ENCODE measurements at regions not wholly inside any gene's neighbourhood (a gene's known extent, or its start where the extent isn't known, plus 50 kb on each side); places are given as distances from the start of the nearest gene placed in this dataset.

DNA sequence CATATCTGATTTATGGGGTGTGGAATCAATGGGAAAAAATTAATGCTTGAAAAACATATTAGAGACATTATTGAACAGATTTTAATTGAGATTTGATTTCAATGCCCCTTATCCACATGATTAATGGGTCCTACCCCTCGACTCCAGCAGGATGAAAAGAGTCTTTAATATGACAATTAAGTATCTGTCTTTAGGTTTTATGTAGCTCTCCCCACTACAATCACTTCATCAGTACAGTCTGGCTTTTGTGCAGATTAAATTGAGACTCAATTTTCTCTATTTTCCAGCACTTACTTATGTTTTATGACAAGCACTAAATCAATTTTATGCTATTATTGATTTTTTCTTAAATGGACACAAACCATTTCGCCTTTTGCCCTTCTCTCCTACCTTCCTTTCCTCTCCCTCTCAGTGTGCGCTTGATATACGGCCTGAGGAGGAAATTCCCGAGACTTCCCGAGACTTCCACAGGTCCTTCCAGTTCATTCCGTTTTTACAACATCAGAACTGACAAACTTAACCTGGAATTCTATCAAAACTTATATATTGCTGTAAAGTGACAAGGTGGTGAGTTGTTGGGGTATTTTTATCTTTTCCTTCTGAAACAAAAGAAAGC lies 555.1 kb upstream of the SALL3 start:
- 52 to 55% methylated on average over 7 of the region's 7 CpGs for WGBS, 2 donors
- TF ChIP-seq, protein P1, sequence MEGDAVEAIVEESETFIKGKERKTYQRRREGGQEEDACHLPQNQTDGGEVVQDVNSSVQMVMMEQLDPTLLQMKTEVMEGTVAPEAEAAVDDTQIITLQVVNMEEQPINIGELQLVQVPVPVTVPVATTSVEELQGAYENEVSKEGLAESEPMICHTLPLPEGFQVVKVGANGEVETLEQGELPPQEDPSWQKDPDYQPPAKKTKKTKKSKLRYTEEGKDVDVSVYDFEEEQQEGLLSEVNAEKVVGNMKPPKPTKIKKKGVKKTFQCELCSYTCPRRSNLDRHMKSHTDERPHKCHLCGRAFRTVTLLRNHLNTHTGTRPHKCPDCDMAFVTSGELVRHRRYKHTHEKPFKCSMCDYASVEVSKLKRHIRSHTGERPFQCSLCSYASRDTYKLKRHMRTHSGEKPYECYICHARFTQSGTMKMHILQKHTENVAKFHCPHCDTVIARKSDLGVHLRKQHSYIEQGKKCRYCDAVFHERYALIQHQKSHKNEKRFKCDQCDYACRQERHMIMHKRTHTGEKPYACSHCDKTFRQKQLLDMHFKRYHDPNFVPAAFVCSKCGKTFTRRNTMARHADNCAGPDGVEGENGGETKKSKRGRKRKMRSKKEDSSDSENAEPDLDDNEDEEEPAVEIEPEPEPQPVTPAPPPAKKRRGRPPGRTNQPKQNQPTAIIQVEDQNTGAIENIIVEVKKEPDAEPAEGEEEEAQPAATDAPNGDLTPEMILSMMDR (IDR thresholded peaks at IDR 0.05) = no peak
- TF ChIP-seq POLR2A (IDR thresholded peaks at IDR 0.05) = no peak
- no peak for DNase-seq (ENCODE audit: low spot score in 2 of 2)
- no peak overlapping the region for H3K4me3 ChIP-seq (ENCODE audit: low read depth, poor library complexity, severe bottlenecking)
- intact Hi-C loops (cut with DNase I; ENCODE audit: low total_unique reads) = loop anchor here (5.0 kb wide), 1 partner anchor 303 kb away; no protein-coding TSS in a partner anchor

DNA sequence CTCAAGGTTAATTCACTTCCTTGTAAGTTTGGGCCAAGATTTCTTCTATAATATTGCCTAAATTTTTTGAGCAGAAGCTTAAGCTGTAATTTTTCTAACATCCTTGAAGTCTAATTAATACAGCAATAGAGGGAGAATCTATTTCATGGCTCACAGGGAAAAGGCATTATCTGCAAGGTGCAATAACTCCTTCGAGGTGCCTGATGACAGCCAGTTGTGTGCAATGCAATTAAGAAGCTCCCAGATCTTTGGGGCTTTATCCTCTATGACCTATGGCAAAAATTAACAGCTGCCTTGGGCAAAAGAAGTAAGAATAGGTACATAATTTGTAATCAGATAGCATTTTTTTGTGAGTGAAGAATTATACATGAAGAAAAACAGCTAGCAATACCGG lies 554.6 kb upstream of the SALL3 start:
- 49 to 62% methylated on average over 2 of the region's 2 CpGs for WGBS, 2 donors
- no peak for TF ChIP-seq POLR2A (IDR thresholded peaks at IDR 0.05)
- TF ChIP-seq, protein P1 (IDR thresholded peaks at IDR 0.05) = no peak
- intact Hi-C loops (cut with DNase I; ENCODE audit: low total_unique reads) = loop anchor here (5.0 kb wide), 1 partner anchor 302 kb away; no protein-coding TSS in a partner anchor
- no peak overlapping the region for H3K4me3 ChIP-seq (ENCODE audit: low read depth, poor library complexity, severe bottlenecking)
- no peak for DNase-seq (ENCODE audit: low spot score in 2 of 2)

DNA sequence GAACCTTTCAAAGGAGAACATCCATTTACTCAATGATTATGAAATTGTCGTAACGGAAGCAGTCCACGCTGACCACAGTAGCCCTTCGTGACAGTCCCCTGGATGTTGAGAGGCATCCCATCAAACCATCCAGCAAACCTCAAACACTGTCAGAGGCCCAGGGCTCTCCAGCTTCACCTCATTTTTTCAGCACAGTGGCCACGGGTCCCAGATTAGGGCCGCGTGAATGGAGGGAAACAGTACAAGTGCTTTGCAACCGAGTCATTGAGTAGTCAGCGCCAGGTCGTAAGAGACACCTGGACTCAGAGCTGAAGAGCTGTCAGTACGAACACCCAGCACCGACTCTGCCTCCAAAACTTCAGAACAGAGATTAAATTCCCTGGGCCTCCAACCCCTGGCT lies 552.5 kb upstream of the SALL3 start:
- no peak overlapping the region for H3K4me3 ChIP-seq (ENCODE audit: low read depth, poor library complexity, severe bottlenecking)
- WGBS, 2 donors = 93 to 95% methylated on average over 12 of the region's 12 CpGs
- TF ChIP-seq, protein P1 (IDR thresholded peaks at IDR 0.05) = no peak
- no peak for TF ChIP-seq POLR2A (IDR thresholded peaks at IDR 0.05)
- intact Hi-C loops (cut with DNase I; ENCODE audit: low total_unique reads) = loop anchor here (5.0 kb wide), 1 partner anchor 300 kb away; no protein-coding TSS in a partner anchor
- DNase-seq (ENCODE audit: low spot score in 2 of 2) = no peak

DNA sequence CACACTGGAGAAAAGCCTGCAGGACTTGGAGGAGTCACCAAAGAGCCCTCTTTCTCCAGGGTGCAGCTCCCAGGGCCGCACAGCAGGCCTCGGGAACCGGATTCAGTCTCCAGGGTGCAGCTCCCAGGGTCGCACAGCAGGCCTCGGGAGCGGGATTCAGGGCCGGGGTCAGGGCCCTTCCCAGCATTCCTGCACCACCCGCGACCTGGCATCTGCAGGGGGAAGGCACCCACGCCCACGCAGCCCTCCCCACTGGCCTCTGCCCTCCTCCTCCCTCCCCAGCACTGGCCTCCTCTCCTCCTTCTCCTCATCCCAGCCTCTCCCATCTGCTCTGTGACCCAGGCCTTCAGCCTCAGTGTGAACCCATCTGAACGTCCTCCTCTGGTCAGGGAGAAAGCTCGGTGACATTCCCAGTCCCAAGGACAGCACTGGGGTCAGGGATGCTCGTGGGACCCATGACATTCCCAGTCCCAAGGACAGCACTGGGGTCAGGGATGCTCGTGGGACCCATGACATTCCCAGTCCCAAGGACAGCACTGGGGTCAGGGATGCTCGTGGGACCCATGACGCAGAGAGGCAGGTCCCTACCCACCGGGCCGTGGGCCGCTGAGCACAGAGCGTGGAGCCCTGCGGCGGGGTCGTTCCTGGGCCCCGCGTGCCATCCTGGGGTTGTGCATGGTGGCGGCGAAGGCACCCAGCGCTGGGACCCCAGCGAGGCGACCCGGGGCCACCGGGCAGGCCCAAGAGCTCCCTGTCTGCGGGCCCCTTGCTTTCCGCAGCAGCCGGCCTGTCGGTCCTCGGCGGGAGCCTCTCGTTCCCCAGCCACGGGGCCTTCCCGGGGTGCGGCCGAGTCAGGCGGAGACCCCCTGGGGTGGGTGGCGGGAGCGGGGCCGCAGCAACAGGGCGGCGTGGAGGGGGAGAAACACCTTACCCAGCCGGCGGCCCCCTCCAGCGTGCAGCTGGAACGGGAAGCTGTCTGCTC lies 550.2 kb upstream of the SALL3 start:
- WGBS, 2 donors = 87 to 98% methylated on average over 29 to 45 of the region's 54 CpGs
- TF ChIP-seq, protein P1 (IDR thresholded peaks at IDR 0.05) = no peak
- TF ChIP-seq POLR2A (IDR thresholded peaks at IDR 0.05) = no peak

DNA sequence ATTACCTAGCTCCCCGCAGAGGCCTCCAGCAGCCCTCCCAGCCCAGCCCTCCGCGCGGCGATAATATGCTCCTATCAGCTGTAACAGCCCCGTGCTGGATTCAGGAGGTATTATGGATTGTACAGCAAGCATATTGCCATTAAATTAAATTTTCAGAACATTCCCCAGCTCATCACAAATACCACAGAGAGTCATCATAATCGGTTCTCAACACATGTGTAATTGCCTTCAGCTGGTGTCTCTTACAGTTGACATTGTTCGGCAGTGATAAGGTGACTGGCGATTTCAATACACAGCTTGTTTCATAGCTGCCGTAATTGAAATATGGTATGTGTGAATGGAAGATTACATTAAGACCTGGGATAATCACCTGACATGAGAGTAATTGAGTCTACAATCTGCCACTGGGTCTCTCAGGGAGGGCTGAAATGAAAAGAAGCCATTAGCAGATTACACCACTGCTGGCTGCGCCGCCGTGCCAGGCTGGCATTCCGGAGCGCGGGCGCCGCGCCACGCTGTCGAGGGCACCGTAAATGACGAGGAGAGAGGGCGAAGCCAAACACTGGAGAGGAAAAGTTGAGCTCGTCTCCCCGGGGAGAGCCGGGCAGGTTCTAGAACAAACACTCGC lies 549.4 kb upstream of the SALL3 start:
- H3K4me3 ChIP-seq (ENCODE audit: low read depth, poor library complexity, severe bottlenecking) = no peak overlapping the region
- intact Hi-C loops (cut with DNase I; ENCODE audit: low total_unique reads) = no loop called here
- TF ChIP-seq, protein P1 (IDR thresholded peaks at IDR 0.05) = no peak
- no peak for TF ChIP-seq POLR2A (IDR thresholded peaks at IDR 0.05)
- WGBS, 2 donors = 88 to 92% methylated on average over 28 of the region's 28 CpGs
- no peak for DNase-seq (ENCODE audit: low spot score in 2 of 2)

More for the DNA sequence above, 550.2 kb upstream of the SALL3 start:
- intact Hi-C loops (cut with DNase I; ENCODE audit: low total_unique reads) = loop anchor here (5.0 kb wide), 1 partner anchor 298 kb away; no protein-coding TSS in a partner anchor
- no peak for DNase-seq (ENCODE audit: low spot score in 2 of 2)
- no peak overlapping the region for H3K4me3 ChIP-seq (ENCODE audit: low read depth, poor library complexity, severe bottlenecking)
